22Rv1 (cell line): ENCODE measurements at regions not wholly inside any gene's neighbourhood (a gene's known extent, or its start where the extent isn't known, plus 50 kb on each side); places are given as distances from the start of the nearest gene placed in this dataset.
"Not testable (repeated sequence)": the region's sequence is repeated elsewhere in the genome, so short reads cannot be mapped to it uniquely, and the experiment has no call there.

ENCODE experiments used
- CTCF ChIP-seq: fragments of 450-650 bp; IDR thresholded peaks from 2 replicates; pipeline ENCODE4 v1.5.1; 2017; ENCODE audit warnings: mild to moderate bottlenecking
- ZFX ChIP-seq: fragments of 450-650 bp; IDR thresholded peaks from 2 replicates; pipeline ENCODE4 v1.6.1; 2017; ENCODE audit warnings: antibody characterized with exemption, borderline replicate concordance

DNA sequence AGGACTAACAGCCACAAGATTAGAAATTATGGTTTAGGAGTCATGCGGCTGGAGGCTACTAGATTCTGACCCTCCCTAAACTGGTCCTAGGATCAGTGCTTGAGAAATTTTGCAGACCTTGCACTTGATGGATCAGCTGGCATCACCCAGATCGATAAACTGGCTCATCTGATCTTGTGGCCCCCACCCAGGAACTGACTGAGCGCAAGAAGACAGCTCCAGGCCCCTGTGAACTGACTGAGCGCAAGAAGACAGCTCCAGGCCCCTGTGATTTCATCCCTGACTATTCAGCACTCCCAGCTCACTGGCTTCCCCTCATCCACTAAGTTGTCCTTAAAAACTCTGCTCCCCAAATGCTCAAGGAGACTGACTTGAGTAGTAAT, 67.8 kb downstream of the MRPL36 start:
- TF ChIP-seq CTCF, ZFX: not testable (repeated sequence)
